HG03135 (cell line): ENCODE measurements at regions not wholly inside any gene's neighbourhood (a gene's known extent, or its start where the extent isn't known, plus 50 kb on each side); places are given as distances from the start of the nearest gene placed in this dataset.
"Not testable (repeated sequence)": the region's sequence is repeated elsewhere in the genome, so short reads cannot be mapped to it uniquely, and the experiment has no call there.

Experiments used
- ATAC-seq: cut with Tn5 transposase; IDR thresholded peaks from one replicate; pipeline ENCODE4 v1.9.1; 2021; ENCODE audit warnings: mild to moderate bottlenecking, moderate library complexity; ENCODE audit not compliant: unreplicated experiment

GRCh38 chr11:23903044-23903704 lies 593.7 kb upstream of the LUZP2 start:
- no peak for ATAC-seq

GRCh38 chr11:23919455-23919854 lies 577.4 kb upstream of the LUZP2 start:
- no peak for ATAC-seq

- ATAC-seq, result no peak
Measured at GRCh38 chr11:23923357-23923756, 573.5 kb upstream of the LUZP2 start.

GRCh38 chr11:23924226-23924625 lies 572.6 kb upstream of the LUZP2 start:
- no peak for ATAC-seq

- no peak for ATAC-seq
Measured at GRCh38 chr11:23931443-23931842, 565.4 kb upstream of the LUZP2 start.

GRCh38 chr11:23932485-23932898 lies 564.4 kb upstream of the LUZP2 start:
- no peak for ATAC-seq

GRCh38 chr11:23933721-23934120 lies 563.1 kb upstream of the LUZP2 start:
- no peak for ATAC-seq

GRCh38 chr11:23934671-23935270 lies 562.1 kb upstream of the LUZP2 start:
- ATAC-seq, result not testable (repeated sequence)

- not testable (repeated sequence) for ATAC-seq
Measured at GRCh38 chr11:23942117-23942815, 554.6 kb upstream of the LUZP2 start.

GRCh38 chr11:23944923-23945322 lies 551.9 kb upstream of the LUZP2 start:
- ATAC-seq, result no peak

GRCh38 chr11:23947883-23948282 lies 549.0 kb upstream of the LUZP2 start:
- no peak for ATAC-seq

GRCh38 chr11:23948851-23949250 lies 548.0 kb upstream of the LUZP2 start:
- ATAC-seq, result no peak

- ATAC-seq, result no peak
Measured at GRCh38 chr11:23953951-23954710, 542.7 kb upstream of the LUZP2 start.

GRCh38 chr11:23954730-23955129 lies 542.1 kb upstream of the LUZP2 start:
- no peak for ATAC-seq

- no peak for ATAC-seq
Measured at GRCh38 chr11:23956586-23956985, 540.3 kb upstream of the LUZP2 start.

- ATAC-seq, result no peak
Measured at GRCh38 chr11:23957314-23957713, 539.5 kb upstream of the LUZP2 start.

- ATAC-seq, result no peak
Measured at GRCh38 chr11:23959462-23959861, 537.4 kb upstream of the LUZP2 start.

- no peak for ATAC-seq
Measured at GRCh38 chr11:23961503-23962338, 535.1 kb upstream of the LUZP2 start.

GRCh38 chr11:23973244-23973643 lies 523.6 kb upstream of the LUZP2 start:
- no peak for ATAC-seq

- no peak for ATAC-seq
Measured at GRCh38 chr11:23974051-23974450, 522.8 kb upstream of the LUZP2 start.

- no peak for ATAC-seq
Measured at GRCh38 chr11:23974601-23975000, 522.3 kb upstream of the LUZP2 start.
